Suprapubic skin (tissue), 4 donors: ENCODE measurements at regions not wholly inside any gene's neighbourhood (a gene's known extent, or its start where the extent isn't known, plus 50 kb on each side); places are given as distances from the start of the nearest gene placed in this dataset.

Source experiments
- DNase-seq, 2 donors: peaks; one replicate each; pipeline ENCODE4 v3.0.0-alpha.2; 2019; ENCODE audit warnings: low spot score in 2 of 2
- H3K27ac ChIP-seq: fragments of 200-600 bp; sonication (generic); one replicate; pipeline ENCODE4 v1.5.1; 2019
- H3K27me3 ChIP-seq: fragments of 200-600 bp; sonication (generic); one replicate; pipeline ENCODE4 v1.5.1; 2019
- H3K36me3 ChIP-seq: fragments of 200-600 bp; sonication (generic); one replicate; pipeline ENCODE4 v1.5.1; 2019
- H3K4me1 ChIP-seq: fragments of 200-600 bp; sonication (generic); one replicate; pipeline ENCODE4 v1.5.1; 2019
- H3K4me3 ChIP-seq: fragments of 200-600 bp; sonication (generic); one replicate; pipeline ENCODE4 v1.5.1; 2019; ENCODE audit warnings: mild to moderate bottlenecking
- H3K9me3 ChIP-seq: fragments of 200-600 bp; sonication (generic); one replicate; pipeline ENCODE4 v1.5.1; 2019
- EP300 ChIP-seq: sonication (generic); formaldehyde crosslinking; IDR thresholded peaks from one replicate; pipeline ENCODE4 v1.6.1; 2017; ENCODE audit warnings: antibody characterized with exemption
- POLR2A ChIP-seq, 2 donors: fragments of 450-650 bp; IDR thresholded peaks; one replicate each; pipeline ENCODE4 v1.6.1; 2017; ENCODE audit warnings: antibody characterized with exemption in 2 of 2, mild to moderate bottlenecking in 2 of 2, moderate library complexity in 2 of 2
- POLR2AphosphoS5 ChIP-seq, 3 donors: sonication (generic); formaldehyde crosslinking; IDR thresholded peaks; one replicate each; pipeline ENCODE4 v1.6.1; 2017; ENCODE audit warnings: antibody characterized with exemption in 3 of 3
- WGBS: methylation state at CpG from one replicate; pipeline ENCODE4 v1.1.5; 2018; 5-methylcytosine and 5-hydroxymethylcytosine counted together
- TF ChIP-seq, protein P1 (sequence below), 2 donors: fragments of 200-600 bp in 1 of 2; fragments of 450-650 bp in 1 of 2; sonication (generic) in 1 of 2; IDR thresholded peaks; one replicate each; pipeline ENCODE4 v1.5.1; 2016 to 2019; ENCODE audit warnings: antibody characterized with exemption in 2 of 2, mild to moderate bottlenecking in 1 of 2, moderate library complexity in 1 of 2

DNA sequence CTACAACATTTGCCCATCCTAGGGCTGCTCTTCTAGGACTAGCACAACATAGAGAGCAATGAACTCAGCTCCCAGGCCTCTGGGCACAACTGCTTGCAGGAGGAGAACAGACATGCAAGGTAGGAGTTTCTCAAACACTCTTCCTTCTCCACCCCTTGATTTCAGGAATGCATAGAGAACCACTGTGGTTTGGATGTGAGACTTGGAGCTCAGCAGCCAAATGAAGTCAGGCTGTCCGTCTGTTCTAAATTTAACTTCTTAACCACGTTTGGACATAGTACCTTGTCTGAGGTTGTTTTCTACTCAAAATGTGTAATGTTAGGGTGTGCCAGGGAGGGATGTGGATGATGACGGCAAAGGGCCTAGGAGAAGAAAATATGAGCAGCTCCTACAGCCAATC, 515.1 kb upstream of the TNC start:
- Histone ChIP-seq H3K27me3 (no peaks in the 10 kb centered on the region), H3K4me1 (no peaks in the 10 kb centered on the region), H3K36me3 (no peaks in the 10 kb centered on the region), H3K4me3 (no peak overlapping the region), H3K27ac (no peak overlapping the region), H3K9me3 (no peaks in the 10 kb centered on the region)
- DNase-seq = no peak
- TF ChIP-seq POLR2AphosphoS5 (IDR thresholded peaks at IDR 0.05) (no peak), POLR2A (IDR thresholded peaks at IDR 0.05) (no peak), EP300 (no peak)
- TF ChIP-seq, protein P1, sequence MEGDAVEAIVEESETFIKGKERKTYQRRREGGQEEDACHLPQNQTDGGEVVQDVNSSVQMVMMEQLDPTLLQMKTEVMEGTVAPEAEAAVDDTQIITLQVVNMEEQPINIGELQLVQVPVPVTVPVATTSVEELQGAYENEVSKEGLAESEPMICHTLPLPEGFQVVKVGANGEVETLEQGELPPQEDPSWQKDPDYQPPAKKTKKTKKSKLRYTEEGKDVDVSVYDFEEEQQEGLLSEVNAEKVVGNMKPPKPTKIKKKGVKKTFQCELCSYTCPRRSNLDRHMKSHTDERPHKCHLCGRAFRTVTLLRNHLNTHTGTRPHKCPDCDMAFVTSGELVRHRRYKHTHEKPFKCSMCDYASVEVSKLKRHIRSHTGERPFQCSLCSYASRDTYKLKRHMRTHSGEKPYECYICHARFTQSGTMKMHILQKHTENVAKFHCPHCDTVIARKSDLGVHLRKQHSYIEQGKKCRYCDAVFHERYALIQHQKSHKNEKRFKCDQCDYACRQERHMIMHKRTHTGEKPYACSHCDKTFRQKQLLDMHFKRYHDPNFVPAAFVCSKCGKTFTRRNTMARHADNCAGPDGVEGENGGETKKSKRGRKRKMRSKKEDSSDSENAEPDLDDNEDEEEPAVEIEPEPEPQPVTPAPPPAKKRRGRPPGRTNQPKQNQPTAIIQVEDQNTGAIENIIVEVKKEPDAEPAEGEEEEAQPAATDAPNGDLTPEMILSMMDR (IDR thresholded peaks at IDR 0.05) = no peak
- WGBS = 57% methylated on average over 3 of the region's 3 CpGs

DNA sequence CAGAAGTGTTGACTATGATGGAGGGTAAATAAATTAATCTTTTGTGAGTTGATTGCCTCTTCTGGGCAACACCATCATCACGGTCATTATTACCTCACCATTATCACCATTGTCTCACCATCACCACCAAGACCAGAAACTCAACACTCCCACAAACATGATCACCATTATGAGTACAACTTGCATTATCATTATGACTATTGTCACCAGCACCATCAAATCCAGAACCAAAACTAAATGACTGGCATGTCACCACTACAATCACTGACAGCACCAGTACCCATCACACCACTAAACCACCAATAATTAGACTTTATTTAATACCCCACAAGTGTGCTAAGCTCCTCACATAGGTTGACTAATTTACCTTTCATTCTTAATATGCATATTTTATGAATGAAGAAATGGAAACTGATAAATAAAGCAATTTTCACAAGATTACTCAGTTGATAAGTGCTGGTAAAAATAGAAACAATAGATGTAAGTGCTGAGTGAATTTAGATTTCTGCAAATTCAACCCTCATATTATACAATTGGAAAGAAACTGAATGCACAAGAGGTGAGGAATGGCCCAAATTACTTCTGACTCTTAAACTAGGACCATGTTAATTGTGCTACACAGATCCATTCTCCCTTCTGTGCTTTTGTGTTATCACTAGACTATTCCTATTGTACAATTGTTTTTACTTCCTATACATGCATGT, 517.8 kb upstream of the PAPPA start:
- no peaks in the 10 kb centered on the region for H3K4me1 ChIP-seq
- H3K9me3 ChIP-seq = no peaks in the 10 kb centered on the region
- H3K27me3 ChIP-seq = no peaks in the 10 kb centered on the region
- no peaks in the 10 kb centered on the region for H3K36me3 ChIP-seq
- DNase-seq = no peak
- no peak overlapping the region for H3K4me3 ChIP-seq
- H3K27ac ChIP-seq = no peak overlapping the region
- 86% methylated on average over 1 of the region's 1 CpG for WGBS
- TF ChIP-seq POLR2AphosphoS5 (IDR thresholded peaks at IDR 0.05) (no peak), POLR2A (IDR thresholded peaks at IDR 0.05) (no peak), EP300 (no peak)
- TF ChIP-seq, protein P1 (IDR thresholded peaks at IDR 0.05) = no peak

DNA sequence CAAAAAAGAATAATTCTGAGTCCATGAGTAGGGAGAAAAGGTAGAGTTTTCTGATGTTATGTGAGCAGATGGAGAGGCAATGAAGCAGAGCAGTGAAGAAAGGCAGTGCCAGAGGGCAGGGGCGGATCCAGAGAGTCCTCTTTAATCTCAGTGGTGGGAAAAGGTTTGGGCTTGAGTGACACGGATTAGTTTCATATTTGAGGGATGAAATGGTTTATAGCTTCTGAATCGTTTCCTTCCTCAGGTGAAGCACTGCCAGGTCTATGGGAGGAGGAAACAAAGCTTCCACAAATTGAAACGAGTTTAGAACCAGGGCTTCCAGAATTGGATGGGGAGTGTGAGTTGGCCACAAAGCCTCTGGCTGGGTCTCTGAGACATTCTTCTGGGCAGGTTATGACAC, 517.0 kb upstream of the PAPPA start:
- Histone ChIP-seq H3K27ac (no peak overlapping the region), H3K36me3 (no peaks in the 10 kb centered on the region), H3K4me1 (no peaks in the 10 kb centered on the region), H3K27me3 (no peaks in the 10 kb centered on the region), H3K9me3 (no peaks in the 10 kb centered on the region), H3K4me3 (no peak overlapping the region)
- DNase-seq = no peak
- 59% methylated on average over 4 of the region's 4 CpGs for WGBS
- TF ChIP-seq POLR2A (IDR thresholded peaks at IDR 0.05) (no peak), POLR2AphosphoS5 (IDR thresholded peaks at IDR 0.05) (no peak), EP300 (no peak)
- TF ChIP-seq, protein P1 (IDR thresholded peaks at IDR 0.05) = no peak

DNA sequence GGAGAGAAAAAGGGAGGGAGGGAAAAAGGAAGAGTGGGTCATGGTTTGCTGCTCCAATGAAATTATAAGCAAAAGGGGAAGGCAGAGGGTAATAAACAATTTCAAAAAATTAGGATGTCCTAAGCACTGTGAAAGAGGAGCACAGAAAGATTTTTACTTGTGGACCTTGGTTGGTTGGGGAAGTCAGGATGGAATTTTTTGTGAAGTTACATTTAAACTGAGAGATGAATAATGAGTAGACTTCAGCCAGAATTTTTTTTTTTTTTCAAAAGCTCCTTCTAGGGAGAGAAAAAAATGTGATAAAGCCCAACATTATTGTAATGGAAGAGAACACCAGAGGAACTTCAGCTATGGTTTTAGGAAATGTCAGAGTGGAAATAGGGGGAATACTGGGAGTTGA, 515.9 kb upstream of the PAPPA start:
- Histone ChIP-seq H3K4me1 (no peaks in the 10 kb centered on the region), H3K36me3 (no peaks in the 10 kb centered on the region), H3K27me3 (no peaks in the 10 kb centered on the region), H3K27ac (no peak overlapping the region), H3K4me3 (no peak overlapping the region), H3K9me3 (no peaks in the 10 kb centered on the region)
- TF ChIP-seq EP300 (no peak), POLR2AphosphoS5 (IDR thresholded peaks at IDR 0.05) (no peak), POLR2A (IDR thresholded peaks at IDR 0.05) (no peak)
- TF ChIP-seq, protein P1 (IDR thresholded peaks at IDR 0.05) = no peak
- no peak for DNase-seq

DNA sequence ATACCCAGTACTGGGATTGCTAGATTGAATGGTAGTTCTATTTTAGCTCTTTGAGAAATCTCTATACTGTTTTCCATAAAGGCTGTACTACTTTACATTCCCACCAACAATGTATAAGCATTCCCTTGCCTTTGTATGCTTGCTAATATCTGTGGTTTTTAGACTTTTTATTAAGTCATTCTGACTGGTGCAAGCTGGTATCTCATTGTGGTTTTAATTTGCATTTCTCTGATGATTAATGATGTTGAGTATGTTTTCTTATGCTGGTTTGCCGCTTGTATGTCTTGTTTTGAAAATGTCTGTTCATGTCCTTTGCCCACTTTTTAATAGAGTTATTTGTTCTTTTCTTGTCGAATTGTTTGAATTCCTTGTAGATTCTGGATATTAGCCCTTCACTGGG, 512.7 kb upstream of the PAPPA start:
- no peak overlapping the region for H3K27ac ChIP-seq
- H3K36me3 ChIP-seq = no peaks in the 10 kb centered on the region
- no peak for TF ChIP-seq POLR2A (IDR thresholded peaks at IDR 0.05)
- TF ChIP-seq POLR2AphosphoS5 (IDR thresholded peaks at IDR 0.05) = no peak
- TF ChIP-seq, protein P1 (IDR thresholded peaks at IDR 0.05) = no peak
- no peak for TF ChIP-seq EP300
- no peak for DNase-seq
- no peaks in the 10 kb centered on the region for H3K4me1 ChIP-seq
- 61% methylated on average over 2 of the region's 2 CpGs for WGBS
- no peaks in the 10 kb centered on the region for H3K27me3 ChIP-seq
- no peak overlapping the region for H3K4me3 ChIP-seq
- no peaks in the 10 kb centered on the region for H3K9me3 ChIP-seq
